DLD1 (cell line): ENCODE measurements at regions not wholly inside any gene's neighbourhood (a gene's known extent, or its start where the extent isn't known, plus 50 kb on each side); places are given as distances from the start of the nearest gene placed in this dataset.
"Not testable (repeated sequence)": the region's sequence is repeated elsewhere in the genome, so short reads cannot be mapped to it uniquely, and the experiment has no call there.

ENCODE experiments used
- in situ Hi-C: cut with HindIII; loops from 2 replicates; pipeline ENCODE4 v1.10.0; 2017; ENCODE audit warnings: low sequenced_read_pairs

GRCh38 chr1:171397851-171398469 is 84.0 kb downstream of the FMO4 start:
- in situ Hi-C loops: no loop called here

- in situ Hi-C loops: no loop called here
Measured at GRCh38 chr1:171403393-171403792, 81.9 kb upstream of the PRRC2C start.

- in situ Hi-C loops: no loop called here
Measured at GRCh38 chr1:171405391-171405714, 80.0 kb upstream of the PRRC2C start.

GRCh38 chr1:171413557-171413956 is 71.8 kb upstream of the PRRC2C start:
- in situ Hi-C loops: not testable (repeated sequence)

- in situ Hi-C loops: no loop called here
Measured at GRCh38 chr1:171418546-171418945, 66.8 kb upstream of the PRRC2C start.

- in situ Hi-C loops: no loop called here
Measured at GRCh38 chr1:171420810-171421209, 64.5 kb upstream of the PRRC2C start.

GRCh38 chr1:171421413-171422020 is 63.8 kb upstream of the PRRC2C start:
- in situ Hi-C loops: no loop called here

GRCh38 chr1:171422511-171422910 is 62.8 kb upstream of the PRRC2C start:
- in situ Hi-C loops: no loop called here

- in situ Hi-C loops: no loop called here
Measured at GRCh38 chr1:171424494-171424893, 60.8 kb upstream of the PRRC2C start.

GRCh38 chr1:171426645-171427044 is 58.7 kb upstream of the PRRC2C start:
- in situ Hi-C loops: no loop called here

- in situ Hi-C loops: no loop called here
Measured at GRCh38 chr1:171427852-171428471, 57.4 kb upstream of the PRRC2C start.

- in situ Hi-C loops: no loop called here
Measured at GRCh38 chr1:171429137-171429536, 56.2 kb upstream of the PRRC2C start.

GRCh38 chr1:171431994-171432393 is 53.3 kb upstream of the PRRC2C start:
- in situ Hi-C loops: no loop called here

GRCh38 chr1:171432473-171432872 is 52.9 kb upstream of the PRRC2C start:
- in situ Hi-C loops: no loop called here

- in situ Hi-C loops: no loop called here
Measured at GRCh38 chr1:171433451-171433850, 51.9 kb upstream of the PRRC2C start.

GRCh38 chr1:171434717-171435346 is 50.5 kb upstream of the PRRC2C start:
- in situ Hi-C loops: loop anchor here (5.0 kb wide), 1 partner anchor 52 kb away; the partner anchor contains the start of gene PRRC2C
